HL-60 (cell line): ENCODE measurements at regions not wholly inside any gene's neighbourhood (a gene's known extent, or its start where the extent isn't known, plus 50 kb on each side); places are given as distances from the start of the nearest gene placed in this dataset.

Experiments used
- POLR2AphosphoS5 ChIP-seq: IDR thresholded peaks from 2 replicates; pipeline ENCODE4 v1.6.1; 2012; ENCODE audit warnings: low read depth
- TF ChIP-seq, protein P1 (sequence below): IDR thresholded peaks from one replicate; pipeline ENCODE4 v1.5.1; 2011; ENCODE audit warnings: low read length, control low read depth, inconsistent platforms; ENCODE audit not compliant: insufficient read depth
- TF ChIP-seq, protein P2 (sequence below): IDR thresholded peaks from 2 replicates; pipeline ENCODE4 v1.6.1; 2012; ENCODE audit warnings: low read depth; ENCODE audit not compliant: insufficient replicate concordance

DNA sequence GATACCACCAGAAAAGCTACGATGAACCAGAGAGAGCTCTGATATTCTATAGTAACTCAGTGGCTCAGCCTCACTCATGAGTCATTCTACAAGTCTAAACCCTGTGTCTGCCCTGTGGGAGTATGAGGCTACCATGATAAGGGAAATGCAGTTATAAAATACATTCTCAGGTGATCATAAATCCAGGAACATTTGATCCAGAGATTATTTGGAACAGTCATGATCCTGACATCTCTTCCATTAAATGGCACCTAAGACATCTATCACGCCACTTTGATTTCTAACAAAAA, 202.6 kb upstream of the RASSF8 start:
- TF ChIP-seq POLR2AphosphoS5: no peak
- TF ChIP-seq, protein P1, sequence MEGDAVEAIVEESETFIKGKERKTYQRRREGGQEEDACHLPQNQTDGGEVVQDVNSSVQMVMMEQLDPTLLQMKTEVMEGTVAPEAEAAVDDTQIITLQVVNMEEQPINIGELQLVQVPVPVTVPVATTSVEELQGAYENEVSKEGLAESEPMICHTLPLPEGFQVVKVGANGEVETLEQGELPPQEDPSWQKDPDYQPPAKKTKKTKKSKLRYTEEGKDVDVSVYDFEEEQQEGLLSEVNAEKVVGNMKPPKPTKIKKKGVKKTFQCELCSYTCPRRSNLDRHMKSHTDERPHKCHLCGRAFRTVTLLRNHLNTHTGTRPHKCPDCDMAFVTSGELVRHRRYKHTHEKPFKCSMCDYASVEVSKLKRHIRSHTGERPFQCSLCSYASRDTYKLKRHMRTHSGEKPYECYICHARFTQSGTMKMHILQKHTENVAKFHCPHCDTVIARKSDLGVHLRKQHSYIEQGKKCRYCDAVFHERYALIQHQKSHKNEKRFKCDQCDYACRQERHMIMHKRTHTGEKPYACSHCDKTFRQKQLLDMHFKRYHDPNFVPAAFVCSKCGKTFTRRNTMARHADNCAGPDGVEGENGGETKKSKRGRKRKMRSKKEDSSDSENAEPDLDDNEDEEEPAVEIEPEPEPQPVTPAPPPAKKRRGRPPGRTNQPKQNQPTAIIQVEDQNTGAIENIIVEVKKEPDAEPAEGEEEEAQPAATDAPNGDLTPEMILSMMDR: no peak
- TF ChIP-seq, protein P2, sequence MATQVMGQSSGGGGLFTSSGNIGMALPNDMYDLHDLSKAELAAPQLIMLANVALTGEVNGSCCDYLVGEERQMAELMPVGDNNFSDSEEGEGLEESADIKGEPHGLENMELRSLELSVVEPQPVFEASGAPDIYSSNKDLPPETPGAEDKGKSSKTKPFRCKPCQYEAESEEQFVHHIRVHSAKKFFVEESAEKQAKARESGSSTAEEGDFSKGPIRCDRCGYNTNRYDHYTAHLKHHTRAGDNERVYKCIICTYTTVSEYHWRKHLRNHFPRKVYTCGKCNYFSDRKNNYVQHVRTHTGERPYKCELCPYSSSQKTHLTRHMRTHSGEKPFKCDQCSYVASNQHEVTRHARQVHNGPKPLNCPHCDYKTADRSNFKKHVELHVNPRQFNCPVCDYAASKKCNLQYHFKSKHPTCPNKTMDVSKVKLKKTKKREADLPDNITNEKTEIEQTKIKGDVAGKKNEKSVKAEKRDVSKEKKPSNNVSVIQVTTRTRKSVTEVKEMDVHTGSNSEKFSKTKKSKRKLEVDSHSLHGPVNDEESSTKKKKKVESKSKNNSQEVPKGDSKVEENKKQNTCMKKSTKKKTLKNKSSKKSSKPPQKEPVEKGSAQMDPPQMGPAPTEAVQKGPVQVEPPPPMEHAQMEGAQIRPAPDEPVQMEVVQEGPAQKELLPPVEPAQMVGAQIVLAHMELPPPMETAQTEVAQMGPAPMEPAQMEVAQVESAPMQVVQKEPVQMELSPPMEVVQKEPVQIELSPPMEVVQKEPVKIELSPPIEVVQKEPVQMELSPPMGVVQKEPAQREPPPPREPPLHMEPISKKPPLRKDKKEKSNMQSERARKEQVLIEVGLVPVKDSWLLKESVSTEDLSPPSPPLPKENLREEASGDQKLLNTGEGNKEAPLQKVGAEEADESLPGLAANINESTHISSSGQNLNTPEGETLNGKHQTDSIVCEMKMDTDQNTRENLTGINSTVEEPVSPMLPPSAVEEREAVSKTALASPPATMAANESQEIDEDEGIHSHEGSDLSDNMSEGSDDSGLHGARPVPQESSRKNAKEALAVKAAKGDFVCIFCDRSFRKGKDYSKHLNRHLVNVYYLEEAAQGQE: no peak
